ENCODE measurements at regions not wholly inside any gene's neighbourhood (a gene's known extent, or its start where the extent isn't known, plus 50 kb on each side); places are given as distances from the start of the nearest gene placed in this dataset.

DNA sequence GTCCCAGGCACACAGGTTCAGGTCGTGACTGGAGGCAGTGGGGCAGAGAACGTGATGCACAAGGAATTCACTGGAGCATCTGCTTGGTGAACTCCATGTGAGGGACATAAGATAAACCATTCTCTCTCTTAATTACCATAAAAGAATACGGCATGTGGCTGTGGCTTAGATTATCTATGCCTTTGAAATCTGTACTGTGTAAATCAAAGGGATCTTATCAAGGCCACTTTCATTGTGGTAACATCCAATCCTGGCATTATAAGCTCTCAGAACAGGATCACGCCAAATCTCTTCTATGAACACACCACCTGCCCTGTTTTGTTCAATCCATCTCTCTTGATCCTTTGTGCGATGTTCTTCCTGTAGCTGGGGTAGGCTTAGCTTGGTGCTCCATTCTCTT lies 192.3 kb downstream of the SPATA18 start:
- no peak for TF ChIP-seq POLR2A (IDR thresholded peaks at IDR 0.05)
- TF ChIP-seq, protein P1, sequence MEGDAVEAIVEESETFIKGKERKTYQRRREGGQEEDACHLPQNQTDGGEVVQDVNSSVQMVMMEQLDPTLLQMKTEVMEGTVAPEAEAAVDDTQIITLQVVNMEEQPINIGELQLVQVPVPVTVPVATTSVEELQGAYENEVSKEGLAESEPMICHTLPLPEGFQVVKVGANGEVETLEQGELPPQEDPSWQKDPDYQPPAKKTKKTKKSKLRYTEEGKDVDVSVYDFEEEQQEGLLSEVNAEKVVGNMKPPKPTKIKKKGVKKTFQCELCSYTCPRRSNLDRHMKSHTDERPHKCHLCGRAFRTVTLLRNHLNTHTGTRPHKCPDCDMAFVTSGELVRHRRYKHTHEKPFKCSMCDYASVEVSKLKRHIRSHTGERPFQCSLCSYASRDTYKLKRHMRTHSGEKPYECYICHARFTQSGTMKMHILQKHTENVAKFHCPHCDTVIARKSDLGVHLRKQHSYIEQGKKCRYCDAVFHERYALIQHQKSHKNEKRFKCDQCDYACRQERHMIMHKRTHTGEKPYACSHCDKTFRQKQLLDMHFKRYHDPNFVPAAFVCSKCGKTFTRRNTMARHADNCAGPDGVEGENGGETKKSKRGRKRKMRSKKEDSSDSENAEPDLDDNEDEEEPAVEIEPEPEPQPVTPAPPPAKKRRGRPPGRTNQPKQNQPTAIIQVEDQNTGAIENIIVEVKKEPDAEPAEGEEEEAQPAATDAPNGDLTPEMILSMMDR (IDR thresholded peaks at IDR 0.05), result no peak
- WGBS, 2 donors, result 95 to 97% methylated on average over 5 of the region's 5 CpGs
- no peak for DNase-seq
- Histone ChIP-seq H3K27ac (no peak overlapping the region), H3K36me3 (no peaks in the 10 kb centered on the region), H3K4me1 (peaks cover 6 to 8% of the 10 kb centered on the region in 2 donors), H3K27me3 (no peaks in the 10 kb centered on the region), H3K9me3 (no peaks in the 10 kb centered on the region), H3K4me3 (replicated peaks in 1 of 3) (no peak overlapping the region)
- intact Hi-C loops (cut with DNase I), result no loop called here

DNA sequence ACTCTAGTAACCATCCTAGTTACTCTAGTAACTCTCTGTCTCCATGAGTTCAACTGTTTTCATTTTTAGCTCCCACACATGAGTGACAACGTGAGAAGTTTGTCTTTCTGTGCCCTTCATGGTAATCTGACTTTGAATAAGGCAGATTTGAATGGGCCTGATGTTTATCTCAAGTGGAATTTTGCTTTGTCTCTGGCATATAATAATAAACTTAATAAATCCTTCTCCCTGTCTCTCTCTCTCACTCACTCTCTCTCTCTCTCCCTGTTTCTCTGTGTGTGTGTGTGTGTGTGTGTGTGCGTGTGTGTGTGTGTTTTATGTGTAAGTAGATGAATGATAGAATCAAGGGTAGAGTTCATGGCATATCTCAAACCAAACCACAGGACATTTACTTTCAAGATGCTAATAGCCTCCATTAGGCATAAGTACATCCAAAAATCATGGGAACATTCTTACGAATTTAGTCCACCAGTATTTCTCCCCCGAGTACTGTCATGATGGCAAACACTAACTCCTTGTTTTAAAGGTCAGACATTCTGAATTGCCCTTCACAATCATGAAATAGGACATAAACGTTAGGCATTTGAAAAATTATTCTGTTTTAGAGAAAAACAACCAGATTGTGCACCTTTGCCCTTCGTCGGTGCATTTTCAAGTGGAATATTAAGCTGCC lies 193.1 kb downstream of the SPATA18 start:
- TF ChIP-seq POLR2A (IDR thresholded peaks at IDR 0.05), result no peak
- TF ChIP-seq, protein P1 (IDR thresholded peaks at IDR 0.05), result no peak

DNA sequence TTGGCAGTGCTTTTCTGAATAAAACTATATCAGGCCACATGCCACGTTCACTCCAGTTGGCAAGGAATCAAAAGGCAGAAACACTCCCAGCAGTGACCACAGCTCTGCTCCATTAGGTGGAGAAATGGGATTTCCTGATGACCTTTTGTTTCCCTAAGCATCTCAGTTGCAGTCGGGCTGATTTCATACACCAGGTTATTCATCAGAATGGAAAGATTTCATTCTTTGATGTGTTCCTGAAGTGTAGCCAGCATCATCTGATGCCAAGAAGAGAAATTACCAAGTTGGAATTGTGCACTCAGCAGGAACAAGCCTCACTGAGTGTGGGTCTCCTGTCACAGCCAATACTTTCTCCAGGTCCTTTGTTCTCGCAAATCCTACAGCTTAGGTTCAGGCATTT lies 193.7 kb downstream of the SPATA18 start:
- intact Hi-C loops (cut with DNase I), result no loop called here
- TF ChIP-seq POLR2A (IDR thresholded peaks at IDR 0.05), result no peak
- TF ChIP-seq, protein P1 (IDR thresholded peaks at IDR 0.05), result no peak
- H3K36me3 ChIP-seq, result no peaks in the 10 kb centered on the region
- peaks cover 6 to 8% of the 10 kb centered on the region in 2 donors for H3K4me1 ChIP-seq
- DNase-seq, result peak; percentile 19 to 59
- H3K27ac ChIP-seq, result no peak overlapping the region
- H3K4me3 ChIP-seq (replicated peaks in 1 of 3), result no peak overlapping the region
- WGBS, 2 donors, result 16 to 19% methylated on average over 3 of the region's 3 CpGs
- no peaks in the 10 kb centered on the region for H3K9me3 ChIP-seq
- H3K27me3 ChIP-seq, result no peaks in the 10 kb centered on the region

More for the DNA sequence above, 193.1 kb downstream of the SPATA18 start:
- H3K27ac ChIP-seq, result no peak overlapping the region
- no peaks in the 10 kb centered on the region for H3K27me3 ChIP-seq
- no peaks in the 10 kb centered on the region for H3K9me3 ChIP-seq
- H3K36me3 ChIP-seq, result no peaks in the 10 kb centered on the region
- H3K4me1 ChIP-seq, result peaks cover 6 to 8% of the 10 kb centered on the region in 2 donors
- WGBS, 2 donors, result 18 to 27% methylated on average over 7 of the region's 7 CpGs
- H3K4me3 ChIP-seq (replicated peaks in 1 of 3), result no peak overlapping the region
- no peak for DNase-seq
- intact Hi-C loops (cut with DNase I), result no loop called here

DNA sequence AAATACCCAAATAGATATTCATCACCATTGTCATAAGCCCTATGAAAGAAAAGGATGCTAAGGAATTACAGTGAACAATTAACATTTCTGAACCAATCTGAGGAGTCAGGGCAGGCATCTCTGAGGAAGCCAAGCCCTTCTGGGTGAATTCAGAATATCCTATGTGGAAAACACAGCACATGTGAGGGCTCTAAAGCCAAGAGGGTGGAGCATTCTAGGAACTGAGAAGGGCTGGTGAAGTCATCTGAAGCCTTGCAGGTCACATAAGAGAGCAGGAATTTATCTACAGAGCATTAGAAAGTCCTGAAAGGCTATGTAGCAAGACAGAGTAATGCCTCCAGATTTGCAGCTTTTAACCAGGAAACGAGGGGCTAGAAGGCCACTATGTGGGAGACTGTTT lies 195.7 kb downstream of the SPATA18 start:
- DNase-seq, result no peak

DNA sequence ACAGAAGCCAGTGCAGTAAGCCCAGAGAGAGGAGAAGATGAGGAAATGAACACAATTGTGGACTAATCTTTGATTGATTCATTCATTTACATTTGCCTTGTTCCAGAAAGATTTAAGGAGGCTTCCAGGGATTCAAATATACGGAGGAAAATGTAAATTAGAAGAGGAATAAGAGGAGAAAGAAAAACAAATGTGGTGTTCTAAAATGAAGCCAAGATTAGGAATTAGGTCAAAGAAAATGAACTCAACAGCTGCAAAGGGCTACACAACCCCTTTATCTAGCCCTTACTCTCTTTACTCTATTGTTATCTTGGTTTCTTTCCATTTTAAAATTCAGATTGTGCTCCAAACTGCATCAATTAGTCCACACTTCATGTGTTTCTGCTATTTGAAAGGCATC lies 196.8 kb downstream of the SPATA18 start:
- WGBS, 2 donors, result 55 to 63% methylated on average over 1 of the region's 1 CpG
- Histone ChIP-seq H3K4me1 (peaks cover 6 to 8% of the 10 kb centered on the region in 2 donors), H3K9me3 (no peaks in the 10 kb centered on the region), H3K36me3 (no peaks in the 10 kb centered on the region), H3K27ac (no peak overlapping the region), H3K27me3 (no peaks in the 10 kb centered on the region), H3K4me3 (replicated peaks in 1 of 3) (no peak overlapping the region)
- no peak for TF ChIP-seq POLR2A (IDR thresholded peaks at IDR 0.05)
- TF ChIP-seq, protein P1 (IDR thresholded peaks at IDR 0.05), result no peak
- intact Hi-C loops (cut with DNase I), result no loop called here
- no peak for DNase-seq

More for the DNA sequence above, 195.7 kb downstream of the SPATA18 start:
- Histone ChIP-seq H3K27me3 (no peaks in the 10 kb centered on the region), H3K27ac (no peak overlapping the region), H3K4me3 (replicated peaks in 1 of 3) (no peak overlapping the region), H3K4me1 (peaks cover 6 to 8% of the 10 kb centered on the region in 2 donors), H3K9me3 (no peaks in the 10 kb centered on the region), H3K36me3 (no peaks in the 10 kb centered on the region)
- 81 to 84% methylated on average over 1 of the region's 1 CpG for WGBS, 2 donors
- intact Hi-C loops (cut with DNase I), result no loop called here
- TF ChIP-seq POLR2A (IDR thresholded peaks at IDR 0.05), result no peak
- TF ChIP-seq, protein P1 (IDR thresholded peaks at IDR 0.05), result no peak

Measured in thyroid gland (tissue), 4 donors.